ENCODE measurements at regions not wholly inside any gene's neighbourhood (a gene's known extent, or its start where the extent isn't known, plus 50 kb on each side); places are given as distances from the start of the nearest gene placed in this dataset.

- H3F3A ChIP-seq (replicated peaks; ENCODE audit: low read depth), result no peaks in the 10 kb centered on the region
- ATAC-seq (no peak), DNase-seq (ENCODE audit: low spot score) (no peak)
- H2AFZ ChIP-seq, result no peak overlapping the region
- no peaks in the 10 kb centered on the region for H3K9me2 ChIP-seq (ENCODE audit: insufficient read depth)
- Mint-ChIP-seq H3K4me3 (no peak overlapping the region), H3K27ac (no peak overlapping the region), H3K36me3 (ENCODE audit: low read depth) (no peaks in the 10 kb centered on the region), H3K9me3 (no peaks in the 10 kb centered on the region; the same call in 2 of the 3 replicates), H3K4me1 (peaks cover 5% of the 10 kb centered on the region), H3K27me3 (ENCODE audit: insufficient read depth, low read depth, poor library complexity) (peaks cover 2% of the 10 kb centered on the region)
- no peaks in the 10 kb centered on the region for H3K4me1 ChIP-seq (ENCODE audit: insufficient read depth)
- no peak overlapping the region for H3K4me2 ChIP-seq
- H3K36me3 ChIP-seq (ENCODE audit: insufficient read depth), result no peaks in the 10 kb centered on the region
- no peak overlapping the region for H3K27ac ChIP-seq (ENCODE audit: low read depth)
- H3K79me2 ChIP-seq (replicated peaks; ENCODE audit: insufficient read depth), result no peaks in the 10 kb centered on the region
- no peaks in the 10 kb centered on the region for H4K20me1 ChIP-seq (replicated peaks; ENCODE audit: insufficient read depth)
- no peaks in the 10 kb centered on the region for H3K27me3 ChIP-seq (ENCODE audit: insufficient read depth)
- TF ChIP-seq STAT1 (IDR thresholded peaks at IDR 0.05; ENCODE audit: unreplicated experiment) (no peak), ETS1 (IDR thresholded peaks at IDR 0.05) (no peak), EZH2phosphoT487 (IDR thresholded peaks at IDR 0.05; ENCODE audit: unreplicated experiment) (no peak), CTCF (conservative IDR thresholded peaks at IDR 0.05; ENCODE audit: low read depth in 2 of 2) (no peak), POLR2AphosphoS5 (IDR thresholded peaks at IDR 0.05; ENCODE audit: low read depth) (no peak), ZNF331 (CRISPR knock-in tag; IDR thresholded peaks at IDR 0.05; ENCODE audit: low read depth) (no peak)
- no peak overlapping the region for H3K4me3 ChIP-seq
These were observed 853.1 kb downstream of the REEP3 start for GRCh38 chr10:64374346-64374745.

GRCh38 chr10:64376167-64376566, 855.0 kb downstream of the REEP3 start:
- no peaks in the 10 kb centered on the region for H3K79me2 ChIP-seq (replicated peaks; ENCODE audit: insufficient read depth)
- Mint-ChIP-seq H3K9me3 (no peaks in the 10 kb centered on the region; the same call in 2 of the 3 replicates), H3K27ac (no peak overlapping the region), H3K4me1 (peaks cover 8% of the 10 kb centered on the region), H3K36me3 (ENCODE audit: low read depth) (no peaks in the 10 kb centered on the region), H3K27me3 (ENCODE audit: insufficient read depth, low read depth, poor library complexity) (peaks cover 2% of the 10 kb centered on the region), H3K4me3 (no peak overlapping the region)
- no peaks in the 10 kb centered on the region for H3K27me3 ChIP-seq (ENCODE audit: insufficient read depth)
- H3K9me2 ChIP-seq (ENCODE audit: insufficient read depth), result no peaks in the 10 kb centered on the region
- H3K4me3 ChIP-seq, result no peak overlapping the region
- peak overlapping the region; percentile 65; the same call in 1 of the 2 replicates for H2AFZ ChIP-seq
- no peaks in the 10 kb centered on the region for H3F3A ChIP-seq (replicated peaks; ENCODE audit: low read depth)
- no peaks in the 10 kb centered on the region for H3K4me1 ChIP-seq (ENCODE audit: insufficient read depth)
- no peak overlapping the region for H3K27ac ChIP-seq (ENCODE audit: low read depth)
- H3K4me2 ChIP-seq, result no peak overlapping the region
- DNase-seq (ENCODE audit: low spot score) (peak; percentile 51), ATAC-seq (peak; percentile 91)
- H4K20me1 ChIP-seq (replicated peaks; ENCODE audit: insufficient read depth), result no peaks in the 10 kb centered on the region
- TF ChIP-seq EZH2 (IDR thresholded peaks at IDR 0.05; ENCODE audit: low read depth, unreplicated experiment) (no peak), POLR2AphosphoS5 (IDR thresholded peaks at IDR 0.05; ENCODE audit: low read depth) (no peak), CTCF (conservative IDR thresholded peaks at IDR 0.05; ENCODE audit: low read depth in 2 of 2) (peak; percentile 52 to 62), ZNF114 (CRISPR knock-in tag; IDR thresholded peaks at IDR 0.05) (no peak), STAT1 (IDR thresholded peaks at IDR 0.05; ENCODE audit: unreplicated experiment) (no peak), NANOG (IDR thresholded peaks at IDR 0.05; ENCODE audit: borderline replicate concordance) (no peak)
- H3K36me3 ChIP-seq (ENCODE audit: insufficient read depth), result no peaks in the 10 kb centered on the region
